NT2/D1 (cell line): ENCODE measurements at regions not wholly inside any gene's neighbourhood (a gene's known extent, or its start where the extent isn't known, plus 50 kb on each side); places are given as distances from the start of the nearest gene placed in this dataset.

Source experiments
- DNase-seq: peaks from one replicate; pipeline ENCODE4 v3.0.0-alpha.2; 2011; ENCODE audit warnings: low read depth, low spot score
- H3K27me3 ChIP-seq: 2 replicates; pipeline ENCODE4 v1.6.0; 2011; ENCODE audit warnings: mild to moderate bottlenecking; ENCODE audit not compliant: insufficient read length, insufficient read depth
- H3K36me3 ChIP-seq: 2 replicates; pipeline ENCODE4 v1.6.1; 2011; ENCODE audit warnings: mild to moderate bottlenecking, low read length, mixed read lengths; ENCODE audit not compliant: insufficient read depth, insufficient read length
- H3K4me1 ChIP-seq: 2 replicates; pipeline ENCODE4 v1.5.1; 2011; ENCODE audit not compliant: insufficient read depth, insufficient read length
- H3K4me3 ChIP-seq: 2 replicates; pipeline ENCODE4 v1.5.1; 2011; ENCODE audit warnings: low read depth; ENCODE audit not compliant: insufficient read length
- H3K9ac ChIP-seq: 2 replicates; pipeline ENCODE4 v1.6.0; 2011; ENCODE audit warnings: low read depth; ENCODE audit not compliant: insufficient read length
- H3K9me3 ChIP-seq: 2 replicates; pipeline ENCODE4 v1.5.1; 2011; ENCODE audit warnings: mild to moderate bottlenecking, low read length; ENCODE audit not compliant: insufficient read depth
- SUZ12 ChIP-seq: IDR thresholded peaks from 2 replicates; pipeline ENCODE4 v1.6.1; 2011; ENCODE audit not compliant: insufficient read length, insufficient read depth; ENCODE audit errors: extremely low read depth
- YY1 ChIP-seq: IDR thresholded peaks from 2 replicates; pipeline ENCODE4 v1.6.1; 2011; ENCODE audit not compliant: insufficient read length, insufficient read depth
- ZNF274 ChIP-seq: IDR thresholded peaks from 2 replicates; pipeline ENCODE4 v1.6.1; 2011; ENCODE audit warnings: mild to moderate bottlenecking, low read depth, low read length

GRCh38 chrX:1933964-1934363 is 319.1 kb downstream of the ASMT start:
- no peaks in the 10 kb centered on the region for H3K27me3 ChIP-seq
- TF ChIP-seq SUZ12 (no peak), ZNF274 (no peak), YY1 (no peak)
- H3K9me3 ChIP-seq: peaks cover 11% of the 10 kb centered on the region; the same call in 1 of the 2 replicates
- no peak for DNase-seq
- H3K9ac ChIP-seq: no peak overlapping the region
- H3K4me3 ChIP-seq: no peak overlapping the region
- no peaks in the 10 kb centered on the region for H3K4me1 ChIP-seq
- no peaks in the 10 kb centered on the region for H3K36me3 ChIP-seq

GRCh38 chrX:1935805-1936204 is 320.9 kb downstream of the ASMT start:
- no peak overlapping the region for H3K9ac ChIP-seq
- TF ChIP-seq YY1: no peak
- no peak for TF ChIP-seq SUZ12
- TF ChIP-seq ZNF274: no peak

GRCh38 chrX:1938190-1938589 is 323.3 kb downstream of the ASMT start:
- TF ChIP-seq SUZ12 (no peak), YY1 (no peak), ZNF274 (no peak)
- no peaks in the 10 kb centered on the region for H3K4me1 ChIP-seq
- H3K36me3 ChIP-seq: no peaks in the 10 kb centered on the region
- no peak for DNase-seq
- peaks cover 18% of the 10 kb centered on the region; the same call in 1 of the 2 replicates for H3K9me3 ChIP-seq
- no peak overlapping the region for H3K4me3 ChIP-seq
- no peak overlapping the region for H3K9ac ChIP-seq
- no peaks in the 10 kb centered on the region for H3K27me3 ChIP-seq

More at GRCh38 chrX:1935805-1936204, 320.9 kb downstream of the ASMT start:
- H3K9me3 ChIP-seq: peaks cover 18% of the 10 kb centered on the region; the same call in 1 of the 2 replicates
- H3K36me3 ChIP-seq: no peaks in the 10 kb centered on the region
- no peak overlapping the region for H3K4me3 ChIP-seq
- no peaks in the 10 kb centered on the region for H3K27me3 ChIP-seq
- H3K4me1 ChIP-seq: no peaks in the 10 kb centered on the region
- DNase-seq: no peak

GRCh38 chrX:1941321-1941720 is 326.5 kb downstream of the ASMT start:
- Histone ChIP-seq H3K36me3 (no peaks in the 10 kb centered on the region), H3K4me1 (no peaks in the 10 kb centered on the region), H3K9ac (no peak overlapping the region), H3K4me3 (no peak overlapping the region), H3K9me3 (peaks cover 18% of the 10 kb centered on the region; the same call in 1 of the 2 replicates), H3K27me3 (no peaks in the 10 kb centered on the region)
- TF ChIP-seq YY1 (no peak), SUZ12 (no peak), ZNF274 (no peak)
- peak; percentile 46 for DNase-seq

- Histone ChIP-seq H3K9me3 (no peaks in the 10 kb centered on the region), H3K9ac (no peak overlapping the region), H3K4me3 (no peak overlapping the region), H3K4me1 (no peaks in the 10 kb centered on the region), H3K36me3 (no peaks in the 10 kb centered on the region), H3K27me3 (no peaks in the 10 kb centered on the region)
- DNase-seq: no peak
- TF ChIP-seq YY1 (no peak), SUZ12 (no peak), ZNF274 (no peak)
Observed at GRCh38 chrX:1945879-1946278, 331.0 kb downstream of the ASMT start.

GRCh38 chrX:1946974-1947373 is 332.1 kb downstream of the ASMT start:
- no peak for DNase-seq
- no peaks in the 10 kb centered on the region for H3K27me3 ChIP-seq
- no peak overlapping the region for H3K9ac ChIP-seq
- no peak overlapping the region for H3K4me3 ChIP-seq
- H3K4me1 ChIP-seq: no peaks in the 10 kb centered on the region
- no peaks in the 10 kb centered on the region for H3K9me3 ChIP-seq
- no peaks in the 10 kb centered on the region for H3K36me3 ChIP-seq
- no peak for TF ChIP-seq ZNF274
- no peak for TF ChIP-seq YY1
- no peak for TF ChIP-seq SUZ12
